Fibroblast of peridontal ligament (primary cell): ENCODE measurements at regions not wholly inside any gene's neighbourhood (a gene's known extent, or its start where the extent isn't known, plus 50 kb on each side); places are given as distances from the start of the nearest gene placed in this dataset.
"Not testable (repeated sequence)": the region's sequence is repeated elsewhere in the genome, so short reads cannot be mapped to it uniquely, and the experiment has no call there.

Experiments used
- DNase-seq: peaks from one replicate; pipeline ENCODE4 v3.0.0-alpha.2; 2010; ENCODE audit errors: extremely low read depth

DNA sequence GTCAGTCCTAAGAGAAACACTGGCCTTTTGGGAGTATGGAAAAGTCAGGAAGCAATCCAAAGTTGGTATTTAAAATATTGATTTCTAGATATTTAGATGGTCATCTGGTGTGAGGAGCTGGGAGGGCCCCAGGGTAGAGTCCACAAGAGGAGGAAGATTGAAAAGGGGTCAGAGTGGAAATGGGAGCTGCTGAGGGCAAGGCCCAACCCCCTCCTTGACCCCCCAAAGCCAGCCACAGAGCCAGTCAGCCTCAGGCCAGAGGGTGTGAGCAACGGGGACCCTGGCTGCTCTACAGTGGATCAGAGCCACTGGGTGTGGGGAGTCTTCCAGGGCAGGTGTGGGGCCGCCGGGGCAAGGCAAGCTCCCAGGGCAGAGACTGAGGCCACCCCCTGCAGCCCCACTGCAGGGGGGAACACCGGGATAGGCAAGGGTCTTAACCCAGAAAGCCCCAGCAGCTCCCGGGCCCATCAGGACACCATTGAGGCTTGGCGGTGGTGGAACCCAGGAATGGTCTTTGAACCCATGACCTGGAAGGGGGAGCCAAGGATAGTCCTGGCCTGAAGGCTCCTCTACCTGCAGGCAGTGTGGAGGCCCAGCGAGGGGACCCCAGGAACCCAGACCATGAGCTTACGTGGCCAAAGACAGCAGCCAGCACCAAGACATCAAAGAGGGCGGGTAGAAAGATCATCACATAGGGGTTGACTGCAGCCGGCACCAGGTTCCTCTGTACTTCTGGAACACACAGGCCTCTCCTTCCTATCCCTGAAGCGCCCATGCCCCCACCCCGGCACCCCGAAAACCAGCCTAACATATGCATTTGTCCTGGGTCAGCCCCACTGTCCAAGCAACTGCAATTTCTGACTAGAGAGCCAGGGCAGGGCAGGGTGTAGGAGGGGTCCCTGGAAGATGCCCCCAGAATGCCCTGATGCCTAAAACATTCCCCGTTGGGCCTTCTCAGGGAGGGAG, 51.3 kb upstream of the CSPG4 start:
- DNase-seq = not testable (repeated sequence)

- no peak for DNase-seq
Measured at GRCh38 chr15:75763137-75763611, 50.5 kb upstream of the CSPG4 start.
